Neuronal stem cell (in vitro differentiated cells): ENCODE measurements at regions not wholly inside any gene's neighbourhood (a gene's known extent, or its start where the extent isn't known, plus 50 kb on each side); places are given as distances from the start of the nearest gene placed in this dataset.
"Not testable (repeated sequence)": the region's sequence is repeated elsewhere in the genome, so short reads cannot be mapped to it uniquely, and the experiment has no call there.

Source experiments
- DNase-seq: peaks from one replicate; pipeline ENCODE4 v3.0.0-alpha.2; 2013; ENCODE audit warnings: low spot score
- H2AFZ ChIP-seq: one replicate; pipeline ENCODE4 v1.6.1; 2013; ENCODE audit warnings: mild to moderate bottlenecking, low read length, inconsistent platforms
- H2AK5ac ChIP-seq: 2 replicates; pipeline ENCODE4 v1.6.1; 2013; ENCODE audit warnings: low read depth, mild to moderate bottlenecking, inconsistent platforms, low read length, moderate library complexity, mixed read lengths
- H2BK120ac ChIP-seq: 2 replicates; pipeline ENCODE4 v1.6.1; 2013; ENCODE audit warnings: low read depth, mild to moderate bottlenecking, inconsistent platforms, low read length, moderate library complexity, mixed read lengths
- H2BK12ac ChIP-seq: one replicate; pipeline ENCODE4 v1.6.1; 2013; ENCODE audit warnings: low read length, inconsistent platforms
- H2BK15ac ChIP-seq: 2 replicates; pipeline ENCODE4 v1.6.1; 2013; ENCODE audit warnings: mild to moderate bottlenecking, low read length, inconsistent platforms, mixed read lengths
- H2BK5ac ChIP-seq: one replicate; pipeline ENCODE4 v1.6.1; 2013; ENCODE audit warnings: inconsistent platforms, mild to moderate bottlenecking, low read length, moderate library complexity
- H3K14ac ChIP-seq: one replicate; pipeline ENCODE4 v1.6.1; 2013; ENCODE audit warnings: low read length, inconsistent platforms
- H3K18ac ChIP-seq: 2 replicates; pipeline ENCODE4 v1.6.1; 2013; ENCODE audit warnings: low read length, inconsistent platforms
- H3K23ac ChIP-seq: 2 replicates; pipeline ENCODE4 v1.6.1; 2013; ENCODE audit warnings: low read depth, mild to moderate bottlenecking, mixed read lengths, low read length, inconsistent platforms; ENCODE audit not compliant: poor library complexity
- H3K27ac ChIP-seq: replicated peaks from 3 replicates; pipeline ENCODE4 v1.5.1; 2013; ENCODE audit warnings: low read length, inconsistent platforms
- H3K27me3 ChIP-seq, 3 experiments: 2 replicates each; pipeline ENCODE4 v1.6.1; 2013; ENCODE audit warnings: low read length in 3 of 3, mild to moderate bottlenecking in 2 of 3, inconsistent platforms in 1 of 3, low read depth in 1 of 3, mixed read lengths in 1 of 3, moderate library complexity in 1 of 3; ENCODE audit not compliant: control insufficient read depth in 3 of 3, insufficient read depth in 3 of 3
- H3K36me3 ChIP-seq, 2 donors: replicated peaks in 1 of 2; 2 replicates each; pipeline ENCODE4 v1.6.1; 2013; ENCODE audit warnings: low read length in 2 of 2; ENCODE audit not compliant: control insufficient read depth in 2 of 2, insufficient read depth in 2 of 2
- H3K4ac ChIP-seq: 2 replicates; pipeline ENCODE4 v1.6.1; 2013; ENCODE audit warnings: inconsistent platforms, mild to moderate bottlenecking, low read length, moderate library complexity
- H3K4me1 ChIP-seq, 2 donors: 1 replicate in 1 of 2; 2 replicates in 1 of 2; pipeline ENCODE4 v1.6.1; 2013; ENCODE audit warnings: low read length in 2 of 2, low read depth in 1 of 2; ENCODE audit not compliant: control insufficient read depth in 2 of 2, insufficient read depth in 1 of 2
- H3K4me2 ChIP-seq: one replicate; pipeline ENCODE4 v1.6.1; 2013; ENCODE audit warnings: mild to moderate bottlenecking, low read length, inconsistent platforms; ENCODE audit not compliant: insufficient read depth, poor library complexity, severe bottlenecking
- H3K4me3 ChIP-seq, 2 donors: 2 replicates each; pipeline ENCODE4 v1.5.1; 2013; ENCODE audit warnings: low read length in 2 of 2, mild to moderate bottlenecking in 2 of 2, inconsistent platforms in 1 of 2, moderate library complexity in 1 of 2
- H3K79me1 ChIP-seq: one replicate; pipeline ENCODE4 v1.6.1; 2013; ENCODE audit warnings: low read depth, mild to moderate bottlenecking, inconsistent platforms, low read length, moderate library complexity
- H3K9ac ChIP-seq: one replicate; pipeline ENCODE4 v1.6.1; 2013; ENCODE audit warnings: mild to moderate bottlenecking, low read depth, low read length, inconsistent platforms; ENCODE audit not compliant: poor library complexity
- H3K9me3 ChIP-seq, 2 donors: replicated peaks in 1 of 2; 2 replicates each; pipeline versions ENCODE3 to v1.6.1; 2013; ENCODE audit warnings: low read length in 2 of 2, mild to moderate bottlenecking in 2 of 2, inconsistent platforms in 1 of 2, low read depth in 1 of 2, mixed read lengths in 1 of 2, moderate library complexity in 1 of 2; ENCODE audit not compliant: control insufficient read depth in 2 of 2, insufficient read depth in 1 of 2
- H4K8ac ChIP-seq: one replicate; pipeline ENCODE4 v1.6.1; 2013; ENCODE audit warnings: low read depth, mild to moderate bottlenecking, inconsistent platforms, low read length, moderate library complexity
- H4K91ac ChIP-seq: one replicate; pipeline ENCODE4 v1.6.1; 2013; ENCODE audit warnings: low read length, low read depth, mild to moderate bottlenecking, inconsistent platforms; ENCODE audit not compliant: poor library complexity
- WGBS, 2 donors: extraction: QIAGEN DNeasy Blood & Tissue Kit; methylation state at CpG; one replicate each; pipeline ENCODE4 v1.1.7; 2013; ENCODE audit warnings: missing lambda C conversion rate in 2 of 2, mixed read lengths in 1 of 2; ENCODE audit not compliant: insufficient read length in 2 of 2, insufficient replicate concordance in 1 of 2; ENCODE audit errors: extremely low coverage in 2 of 2; 5-methylcytosine and 5-hydroxymethylcytosine counted together

DNA sequence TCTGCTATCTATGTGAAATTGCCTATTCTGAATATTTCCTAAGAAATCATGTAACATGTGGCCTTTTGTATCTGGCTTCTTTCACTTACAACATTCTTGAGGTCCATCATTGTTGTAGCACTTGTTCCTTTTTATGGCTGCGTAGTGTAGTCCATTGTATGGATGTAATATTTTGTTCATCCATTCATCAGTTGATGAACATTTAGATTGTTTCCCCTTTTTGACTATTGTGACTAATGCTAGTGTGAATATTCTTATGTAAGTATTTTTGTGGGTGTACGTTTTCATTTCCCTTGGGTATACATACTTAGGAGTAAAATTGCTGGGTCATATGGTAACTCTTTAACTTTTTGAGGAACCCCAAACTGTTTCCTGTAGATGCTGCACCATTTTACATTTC lies 134.6 kb downstream of the FOXD4L6 start:
- WGBS, 2 donors = no CpG with 5 or more reads among the region's 2 CpGs
- DNase-seq = not testable (repeated sequence)

DNA sequence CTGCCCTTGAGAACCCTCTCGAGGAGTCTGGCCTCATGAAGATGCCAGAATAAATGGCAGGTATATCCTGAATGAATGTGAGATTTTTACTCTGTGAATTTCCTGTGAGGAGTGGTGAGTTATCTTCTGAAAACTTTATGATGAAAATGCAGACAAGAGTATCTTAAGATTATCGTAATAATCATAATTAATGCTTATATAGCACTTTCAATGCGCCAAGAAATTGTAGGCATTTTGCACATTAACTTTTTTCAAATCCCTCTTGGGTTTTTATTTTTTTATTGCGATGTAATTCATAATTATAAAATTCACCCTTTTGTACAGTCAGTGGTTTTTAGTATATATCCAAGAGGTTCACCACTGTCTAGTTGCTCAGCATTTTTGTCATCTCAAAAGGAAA lies 135.1 kb downstream of the FOXD4L6 start:
- not testable (repeated sequence) for H3K79me1 ChIP-seq, H2AK5ac ChIP-seq, H4K8ac ChIP-seq, DNase-seq, H3K23ac ChIP-seq, H3K4me3 ChIP-seq, H2BK5ac ChIP-seq, H2BK15ac ChIP-seq, H3K18ac ChIP-seq, H2BK12ac ChIP-seq, H2AFZ ChIP-seq, H4K91ac ChIP-seq, H3K4me1 ChIP-seq, H3K4me2 ChIP-seq, H2BK120ac ChIP-seq, H3K9ac ChIP-seq, H3K36me3 ChIP-seq, H3K4ac ChIP-seq, H3K9me3 ChIP-seq, H3K14ac ChIP-seq, H3K27ac ChIP-seq, H3K27me3 ChIP-seq
- WGBS, 2 donors = no CpG with 5 or more reads among the region's 4 CpGs

More for the DNA sequence above, 134.6 kb downstream of the FOXD4L6 start:
- not testable (repeated sequence) for H3K79me1 ChIP-seq, H2BK5ac ChIP-seq, H2BK12ac ChIP-seq, H3K18ac ChIP-seq, H4K91ac ChIP-seq, H3K4me1 ChIP-seq, H3K23ac ChIP-seq, H3K36me3 ChIP-seq, H3K9me3 ChIP-seq, H2BK15ac ChIP-seq, H3K4ac ChIP-seq, H2AK5ac ChIP-seq, H3K27ac ChIP-seq, H2BK120ac ChIP-seq, H4K8ac ChIP-seq, H3K27me3 ChIP-seq, H3K14ac ChIP-seq, H2AFZ ChIP-seq, H3K4me2 ChIP-seq, H3K4me3 ChIP-seq, H3K9ac ChIP-seq

DNA sequence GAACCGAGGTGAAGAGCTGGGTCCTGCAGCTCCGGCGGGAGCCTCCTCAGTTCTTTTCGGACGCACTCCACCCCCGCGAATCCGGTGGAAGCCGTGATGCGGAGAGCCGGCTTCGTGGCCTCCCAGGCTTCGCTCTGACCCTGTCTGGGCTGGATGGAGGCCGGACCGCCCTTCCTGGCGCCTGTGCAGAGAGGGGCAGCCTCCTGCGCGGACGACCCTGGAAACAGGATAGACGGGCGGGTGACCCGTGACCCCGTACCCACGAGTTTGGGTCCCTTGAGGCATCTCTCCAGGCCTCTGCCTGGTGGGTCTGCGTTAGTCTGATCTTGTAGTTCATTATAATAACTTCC lies 136.0 kb downstream of the FOXD4L6 start:
- H4K91ac ChIP-seq, H2BK15ac ChIP-seq, H3K4me1 ChIP-seq, H4K8ac ChIP-seq, H2BK120ac ChIP-seq, H3K27me3 ChIP-seq, H3K9me3 ChIP-seq, H2BK5ac ChIP-seq, H3K4ac ChIP-seq, H3K36me3 ChIP-seq, H2BK12ac ChIP-seq, H2AK5ac ChIP-seq, H3K79me1 ChIP-seq: not testable (repeated sequence)
- Histone ChIP-seq H3K18ac (peak overlapping the region; percentile 53), H3K27ac (peak overlapping the region; percentile 11), H3K23ac (peak overlapping the region; percentile 4), H3K4me3 (peak overlapping the region; percentile 51 to 84), H3K9ac (peak overlapping the region; percentile 75), H3K14ac (peak overlapping the region; percentile 40), H3K4me2 (peak overlapping the region; percentile 42), H2AFZ (peak overlapping the region; percentile 91)
- no CpG with 5 or more reads among the region's 25 CpGs for WGBS, 2 donors
- DNase-seq = peak; percentile 26

DNA sequence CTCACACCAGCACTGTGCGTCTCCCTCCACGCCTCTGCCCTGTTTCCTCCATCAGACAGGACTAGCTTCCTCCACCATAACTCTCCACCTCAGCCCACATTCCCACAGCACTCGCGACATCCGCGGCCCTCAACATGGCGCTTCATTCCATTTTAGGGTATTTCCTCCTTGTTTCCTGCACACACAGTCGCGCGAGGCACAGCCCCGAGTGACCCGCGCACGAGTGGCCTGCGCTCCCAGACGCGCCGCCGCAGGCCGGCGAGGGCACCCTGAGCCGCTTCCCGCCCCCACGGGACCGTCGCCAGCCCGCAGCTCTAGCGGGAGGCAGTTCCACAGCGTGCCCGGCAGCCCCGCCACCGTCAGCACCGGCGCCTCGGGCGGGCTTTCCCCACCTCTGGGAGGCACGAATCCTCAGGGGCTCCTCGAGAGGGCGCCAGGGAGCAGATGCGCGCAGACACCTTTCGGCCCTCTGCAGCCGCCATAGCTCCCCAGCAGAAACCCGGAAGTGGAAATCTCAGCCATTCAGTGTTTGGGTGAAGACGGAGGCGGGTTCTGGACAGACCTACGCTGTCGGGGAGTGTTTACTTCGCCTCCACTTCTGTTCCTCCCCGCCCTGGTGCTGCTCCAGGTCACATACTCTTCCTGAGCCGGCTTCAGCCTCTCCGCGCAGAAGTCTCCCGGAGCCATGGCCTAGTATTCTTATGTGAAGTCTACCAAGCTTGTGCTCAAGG lies 136.6 kb downstream of the FOXD4L6 start:
- Histone ChIP-seq H2BK15ac (peak overlapping the region; percentile 79), H2BK5ac (peak overlapping the region; percentile 79), H3K23ac (peak overlapping the region; percentile 76), H2AFZ (peak overlapping the region; percentile 91), H3K4me3 (peak overlapping the region; percentile 51 to 88), H3K9ac (peak overlapping the region; percentile 97), H3K4me2 (peak overlapping the region; percentile 68), H3K14ac (peak overlapping the region; percentile 94), H3K18ac (peak overlapping the region; percentile 99), H3K27ac (peak overlapping the region; percentile 11), H4K8ac (peak overlapping the region; percentile 94), H2BK120ac (peak overlapping the region; percentile 68)
- H3K36me3 ChIP-seq, H2BK12ac ChIP-seq, H3K9me3 ChIP-seq, H3K79me1 ChIP-seq, H3K27me3 ChIP-seq, H3K4me1 ChIP-seq, H3K4ac ChIP-seq, H4K91ac ChIP-seq, H2AK5ac ChIP-seq: not testable (repeated sequence)
- peak; percentile 87 for DNase-seq
- WGBS, 2 donors = no CpG with 5 or more reads among the region's 54 CpGs
